H1 (cell line): ENCODE measurements at regions not wholly inside any gene's neighbourhood (a gene's known extent, or its start where the extent isn't known, plus 50 kb on each side); places are given as distances from the start of the nearest gene placed in this dataset.
A peak's percentile ranks its signal among the peaks of the same experiment; 100 is the strongest.

Experiments used
- CTCF ChIA-PET: fragments of 300-600 bp; sonication (Branson Sonifier 250); formaldehyde crosslinking; loops from one replicate; lab custom pipeline; 2021; ENCODE audit not compliant: partially characterized antibody; lab: Charles Lee
- POLR2A ChIA-PET: fragments of 300-600 bp; sonication (Branson Sonifier 250); formaldehyde crosslinking; loops from one replicate; lab custom pipeline; 2021; ENCODE audit warnings: inconsistent platforms; ENCODE audit not compliant: partially characterized antibody; lab: Charles Lee
- DNase-seq, 2 experiments: peaks; one replicate each; pipeline versions ENCODE4 v3.0.0 to v3.0.0-alpha.2; 2010 to 2022; ENCODE audit warnings: low spot score in 2 of 2, low read depth in 1 of 2, mixed read lengths in 1 of 2
- FAIRE-seq: peaks from 2 replicates; lab custom pipeline; 2011; peaks lifted over from hg19 to GRCh38; lab: Jason Lieb, UNC
- H2AFZ ChIP-seq: 2 replicates; pipeline ENCODE4 v1.8.1; 2012; ENCODE audit warnings: low read length, inconsistent platforms
- H2AK5ac ChIP-seq: 2 replicates; pipeline ENCODE4 v1.6.1; 2013; ENCODE audit warnings: low read depth, low read length
- H2BK120ac ChIP-seq: replicated peaks from 2 replicates; pipeline ENCODE3; 2013; ENCODE audit warnings: low read depth, low read length, inconsistent platforms
- H2BK12ac ChIP-seq: 2 replicates; pipeline ENCODE4 v1.6.1; 2013; ENCODE audit warnings: low read depth, low read length
- H2BK15ac ChIP-seq: 2 replicates; pipeline ENCODE4 v1.6.1; 2013; ENCODE audit warnings: low read length
- H2BK20ac ChIP-seq: 2 replicates; pipeline ENCODE4 v1.6.1; 2013; ENCODE audit warnings: low read length
- H2BK5ac ChIP-seq: 2 replicates; pipeline ENCODE4 v1.6.1; 2013; ENCODE audit warnings: low read depth, low read length
- H3K14ac ChIP-seq: 2 replicates; pipeline ENCODE4 v1.6.1; 2013; ENCODE audit warnings: inconsistent platforms; ENCODE audit not compliant: insufficient read length
- H3K18ac ChIP-seq: 2 replicates; pipeline ENCODE4 v1.6.1; 2013; ENCODE audit warnings: low read length; ENCODE audit errors: extremely low read depth
- H3K23ac ChIP-seq: 2 replicates; pipeline ENCODE4 v1.6.1; 2013; ENCODE audit warnings: inconsistent platforms; ENCODE audit not compliant: insufficient read length
- H3K23me2 ChIP-seq: 2 replicates; pipeline ENCODE4 v1.6.1; 2013; ENCODE audit warnings: low read depth, low read length
- H3K27ac ChIP-seq: 2 replicates; pipeline ENCODE4 v1.6.1; 2011; ENCODE audit warnings: low read depth, low read length, inconsistent platforms
- H3K27me3 ChIP-seq, 4 experiments: replicated peaks in 1 of 4; 1 replicate in 1 of 4; 2 replicates in 3 of 4; pipeline versions ENCODE4 v1.6.1 to v1.8.1; 2011 to 2013; ENCODE audit warnings: low read length in 3 of 4, mild to moderate bottlenecking in 3 of 4, inconsistent platforms in 2 of 4, mixed read lengths in 2 of 4, moderate library complexity in 1 of 4; ENCODE audit not compliant: control insufficient read depth in 3 of 4, insufficient read depth in 3 of 4; ENCODE audit errors: extremely low read depth in 1 of 4
- H3K36me3 ChIP-seq, 4 experiments: 2 replicates each; pipeline versions ENCODE4 v1.6.1 to v1.8.1; 2011 to 2013; ENCODE audit warnings: mild to moderate bottlenecking in 4 of 4, low read length in 3 of 4, moderate library complexity in 2 of 4, control low read depth in 1 of 4, inconsistent platforms in 1 of 4; ENCODE audit not compliant: insufficient read depth in 4 of 4, control insufficient read depth in 2 of 4
- H3K4ac ChIP-seq: replicated peaks from 2 replicates; pipeline ENCODE3; 2013; ENCODE audit warnings: low read length, low read depth, mixed read lengths, inconsistent platforms; ENCODE audit not compliant: insufficient read length
- H3K4me1 ChIP-seq, 4 experiments: replicated peaks in 1 of 4; 1 replicate in 1 of 4; 2 replicates in 3 of 4; pipeline versions ENCODE4 v1.6.1 to v1.8.1; 2011 to 2013; ENCODE audit warnings: low read length in 3 of 4, inconsistent platforms in 2 of 4, mixed read lengths in 1 of 4; ENCODE audit not compliant: insufficient read depth in 4 of 4, control insufficient read depth in 3 of 4
- H3K4me2 ChIP-seq, 2 experiments: 2 replicates each; pipeline versions ENCODE4 v1.6.1 to v1.8.1; 2011 to 2013; ENCODE audit warnings: low read depth in 2 of 2, low read length in 2 of 2, control low read depth in 1 of 2, inconsistent platforms in 1 of 2, mild to moderate bottlenecking in 1 of 2; ENCODE audit not compliant: insufficient read depth in 1 of 2
- H3K4me3 ChIP-seq, 4 experiments: fragments of 200-600, 300-600 bp in 1 of 4; sonication (generic), shearing (Covaris generic), sonication (Bioruptor Twin) in 1 of 4; 2 replicates each; pipeline versions ENCODE4 v1.5.1 to v1.8.1; 2011 to 2016; ENCODE audit warnings: low read length in 4 of 4, low read depth in 3 of 4, control low read depth in 2 of 4, inconsistent platforms in 2 of 4, mild to moderate bottlenecking in 2 of 4, mixed read lengths in 1 of 4, moderate library complexity in 1 of 4; ENCODE audit not compliant: insufficient read depth in 2 of 4; ENCODE audit errors: extremely low read depth in 1 of 4
- H3K56ac ChIP-seq: replicated peaks from 2 replicates; pipeline ENCODE3; 2013; ENCODE audit warnings: low read depth, mild to moderate bottlenecking, mixed read lengths, low read length, inconsistent platforms; ENCODE audit not compliant: insufficient read length
- H3K79me1 ChIP-seq: 2 replicates; pipeline ENCODE4 v1.6.1; 2013; ENCODE audit warnings: low read depth, low read length, control low read depth
- H3K79me2 ChIP-seq, 2 experiments: 2 replicates each; pipeline versions ENCODE4 v1.6.1 to v1.8.1; 2012 to 2013; ENCODE audit warnings: low read length in 2 of 2, mild to moderate bottlenecking in 2 of 2, inconsistent platforms in 1 of 2; ENCODE audit not compliant: insufficient read depth in 2 of 2, control insufficient read depth in 1 of 2
- H3K9ac ChIP-seq, 4 experiments: replicated peaks in 1 of 4; 1 replicate in 1 of 4; 2 replicates in 3 of 4; pipeline versions ENCODE4 v1.6.1 to v1.8.1; 2011 to 2013; ENCODE audit warnings: low read depth in 3 of 4, low read length in 3 of 4, control low read depth in 2 of 4, mild to moderate bottlenecking in 2 of 4, moderate library complexity in 2 of 4, inconsistent platforms in 1 of 4; ENCODE audit errors: extremely low read depth in 1 of 4
- H3K9me3 ChIP-seq, 2 experiments: 2 replicates each; pipeline versions ENCODE4 v1.6.1 to v1.8.1; 2012 to 2013; ENCODE audit warnings: mild to moderate bottlenecking in 2 of 2, moderate library complexity in 2 of 2, control low read depth in 1 of 2, inconsistent platforms in 1 of 2, low read depth in 1 of 2, low read length in 1 of 2, mixed read lengths in 1 of 2; ENCODE audit not compliant: insufficient read depth in 2 of 2
- H4K20me1 ChIP-seq, 2 experiments: replicated peaks in 1 of 2; 2 replicates each; pipeline versions ENCODE3 to v1.8.1; 2011 to 2013; ENCODE audit warnings: inconsistent platforms in 2 of 2, low read length in 2 of 2, mild to moderate bottlenecking in 1 of 2; ENCODE audit not compliant: insufficient read depth in 2 of 2, control insufficient read depth in 1 of 2
- H4K5ac ChIP-seq: 2 replicates; pipeline ENCODE4 v1.6.1; 2013; ENCODE audit warnings: low read length, low read depth, mixed read lengths, inconsistent platforms; ENCODE audit not compliant: insufficient read length
- H4K8ac ChIP-seq: 2 replicates; pipeline ENCODE4 v1.8.0; 2013; ENCODE audit warnings: mild to moderate bottlenecking, moderate library complexity, low read length, inconsistent platforms; ENCODE audit not compliant: insufficient read depth; ENCODE audit errors: extremely low read depth
- H4K91ac ChIP-seq: replicated peaks from 2 replicates; pipeline ENCODE3; 2013; ENCODE audit warnings: low read length, mixed read lengths, inconsistent platforms; ENCODE audit not compliant: insufficient read length
- BCL11A ChIP-seq, 2 experiments: IDR thresholded peaks; one replicate each; pipeline ENCODE4 v1.6.1; 2011; ENCODE audit warnings: low read depth in 2 of 2, low read length in 2 of 2, mild to moderate bottlenecking in 2 of 2
- RAD21 ChIP-seq, 2 experiments: IDR thresholded peaks in 1 of 2; conservative IDR thresholded peaks in 1 of 2; 2 replicates each; pipeline ENCODE4 v1.6.1; 2011; ENCODE audit warnings: low read depth in 2 of 2, low read length in 2 of 2, improper control_type of control experiment in 1 of 2, inconsistent platforms in 1 of 2, mild to moderate bottlenecking in 1 of 2, moderate library complexity in 1 of 2
- RFX5 ChIP-seq: IDR thresholded peaks from 2 replicates; pipeline ENCODE4 v1.6.1; 2011; ENCODE audit warnings: low read depth, low read length, improper control_type of control experiment, borderline replicate concordance
- WGBS, 2 experiments: shearing (Covaris generic) in 1 of 2; methylation state at CpG; one replicate each; pipeline versions ENCODE4 v1.1.6 to v1.1.7; 2013 to 2015; ENCODE audit warnings: low lambda C conversion rate in 2 of 2, mixed read lengths in 2 of 2, inconsistent platforms in 1 of 2, low coverage in 1 of 2, missing lambda C conversion rate in 1 of 2; ENCODE audit not compliant: insufficient replicate concordance in 2 of 2, insufficient coverage in 1 of 2, insufficient read length in 1 of 2; ENCODE audit errors: extremely low coverage in 1 of 2, missing lambda C conversion rate in 1 of 2; 5-methylcytosine and 5-hydroxymethylcytosine counted together
- TF ChIP-seq, protein P1 (sequence below), 3 experiments: IDR thresholded peaks; 1 replicate in 2 of 3; 2 replicates in 1 of 3; pipeline versions ENCODE4 v1.5.1 to v1.6.1; 2011; ENCODE audit warnings: low read length in 3 of 3, mild to moderate bottlenecking in 3 of 3, inconsistent platforms in 2 of 3, low read depth in 1 of 3, moderate library complexity in 1 of 3; ENCODE audit not compliant: insufficient read depth in 1 of 3; ENCODE audit errors: control extremely low read depth in 1 of 3

- peak overlapping the region; percentile 47; the same call in 1 of the 2 replicates for H2AFZ ChIP-seq
- CTCF ChIA-PET = interaction anchor here (0.6 to 3.1 kb wide), 22 partner anchors 9 to 620 kb away, joined by 3 to 15 read pairs (median 4); no protein-coding TSS in a partner anchor
These were observed 231.5 kb upstream of the KLHL1 start for GRCh38 chr13:70339738-70340137.

More at GRCh38 chr13:70339738-70340137, 231.5 kb upstream of the KLHL1 start:
- DNase-seq = peak; percentile 19 to 52
- H3K9ac ChIP-seq = no peak overlapping the region
- H3K4ac ChIP-seq = no peak overlapping the region
- no peaks in the 10 kb centered on the region for H3K23me2 ChIP-seq
- no peak overlapping the region for H2BK20ac ChIP-seq
- 60% methylated on average over 4 of the region's 4 CpGs; no CpG with 5 or more reads in 1 of the 2 experiments for WGBS, 2 experiments
- no peak overlapping the region for H2BK12ac ChIP-seq
- no peaks in the 10 kb centered on the region for H3K36me3 ChIP-seq
- no peak overlapping the region for H3K4me3 ChIP-seq
- H3K9me3 ChIP-seq = no peaks in the 10 kb centered on the region
- no peak overlapping the region for H2AK5ac ChIP-seq
- H3K14ac ChIP-seq = no peak overlapping the region
- H2BK5ac ChIP-seq = no peak overlapping the region
- H3K4me2 ChIP-seq = no peak overlapping the region
- no peaks in the 10 kb centered on the region for H4K20me1 ChIP-seq
- no peak overlapping the region for H3K18ac ChIP-seq
- no peaks in the 10 kb centered on the region for H3K27me3 ChIP-seq
- H4K91ac ChIP-seq = no peak overlapping the region
- TF ChIP-seq, protein P1, sequence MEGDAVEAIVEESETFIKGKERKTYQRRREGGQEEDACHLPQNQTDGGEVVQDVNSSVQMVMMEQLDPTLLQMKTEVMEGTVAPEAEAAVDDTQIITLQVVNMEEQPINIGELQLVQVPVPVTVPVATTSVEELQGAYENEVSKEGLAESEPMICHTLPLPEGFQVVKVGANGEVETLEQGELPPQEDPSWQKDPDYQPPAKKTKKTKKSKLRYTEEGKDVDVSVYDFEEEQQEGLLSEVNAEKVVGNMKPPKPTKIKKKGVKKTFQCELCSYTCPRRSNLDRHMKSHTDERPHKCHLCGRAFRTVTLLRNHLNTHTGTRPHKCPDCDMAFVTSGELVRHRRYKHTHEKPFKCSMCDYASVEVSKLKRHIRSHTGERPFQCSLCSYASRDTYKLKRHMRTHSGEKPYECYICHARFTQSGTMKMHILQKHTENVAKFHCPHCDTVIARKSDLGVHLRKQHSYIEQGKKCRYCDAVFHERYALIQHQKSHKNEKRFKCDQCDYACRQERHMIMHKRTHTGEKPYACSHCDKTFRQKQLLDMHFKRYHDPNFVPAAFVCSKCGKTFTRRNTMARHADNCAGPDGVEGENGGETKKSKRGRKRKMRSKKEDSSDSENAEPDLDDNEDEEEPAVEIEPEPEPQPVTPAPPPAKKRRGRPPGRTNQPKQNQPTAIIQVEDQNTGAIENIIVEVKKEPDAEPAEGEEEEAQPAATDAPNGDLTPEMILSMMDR (IDR thresholded peaks at IDR 0.05; ENCODE audit: control extremely low read depth in 1 of 3, insufficient read depth in 1 of 3, low read depth in 1 of 3, low read length in 3 of 3) = peak; percentile 5 to 78 (median 74)
- no peak for TF ChIP-seq RFX5
- no peak for TF ChIP-seq BCL11A (IDR thresholded peaks at IDR 0.05; ENCODE audit: low read depth in 2 of 2, low read length in 2 of 2)
- peak; percentile 74 to 78 for TF ChIP-seq RAD21 (IDR thresholded peaks at IDR 0.05 in 1 of 2, conservative IDR thresholded peaks at IDR 0.05 in 1 of 2; ENCODE audit: low read depth in 2 of 2, low read length in 2 of 2)
- H3K56ac ChIP-seq = no peak overlapping the region
- H3K4me1 ChIP-seq = no peaks in the 10 kb centered on the region
- FAIRE-seq = peak; percentile 36
- H3K79me1 ChIP-seq = no peaks in the 10 kb centered on the region
- no peak overlapping the region for H2BK15ac ChIP-seq
- H3K23ac ChIP-seq = no peak overlapping the region
- H2BK120ac ChIP-seq = no peak overlapping the region
- H4K5ac ChIP-seq = no peak overlapping the region
- H4K8ac ChIP-seq = no peak overlapping the region
- POLR2A ChIA-PET = no interaction called here
- no peak overlapping the region for H3K27ac ChIP-seq
- H3K79me2 ChIP-seq = no peaks in the 10 kb centered on the region
